ENCODE measurements at regions not wholly inside any gene's neighbourhood (a gene's known extent, or its start where the extent isn't known, plus 50 kb on each side); places are given as distances from the start of the nearest gene placed in this dataset.

- Histone ChIP-seq H3K9ac (ENCODE audit: low read depth, low read length, poor library complexity, severe bottlenecking) (no peak overlapping the region), H3K9me3 (ENCODE audit: insufficient read depth, low read depth, low read length) (no peaks in the 10 kb centered on the region), H3K27me3 (ENCODE audit: insufficient read depth, low read length, poor library complexity, severe bottlenecking) (no peaks in the 10 kb centered on the region), H4K20me1 (ENCODE audit: insufficient read depth, low read length, poor library complexity, severe bottlenecking) (no peaks in the 10 kb centered on the region), H3F3A (ENCODE audit: low read depth) (no peaks in the 10 kb centered on the region), H3K79me2 (ENCODE audit: insufficient read depth, low read length) (no peaks in the 10 kb centered on the region), H3K36me3 (ENCODE audit: insufficient read depth, low read length) (no peaks in the 10 kb centered on the region), H2AFZ (ENCODE audit: low read length) (no peak overlapping the region), H3K4me3 (ENCODE audit: low read length, poor library complexity, severe bottlenecking) (no peak overlapping the region), H3K4me2 (ENCODE audit: low read depth, low read length, poor library complexity, severe bottlenecking) (no peak overlapping the region), H3K4me1 (ENCODE audit: insufficient read depth, low read length, poor library complexity, severe bottlenecking) (no peaks in the 10 kb centered on the region), H3K9me2 (replicated peaks; ENCODE audit: low read depth, low read length) (no peaks in the 10 kb centered on the region)
- TF ChIP-seq EZH2phosphoT487 (IDR thresholded peaks at IDR 0.05; ENCODE audit: borderline replicate concordance) (no peak), CTCF (conservative IDR thresholded peaks at IDR 0.05; ENCODE audit: low read length) (no peak)
Measured at GRCh38 chr9:106620866-106621265, 242.1 kb upstream of the ZNF462 start.

- Histone ChIP-seq H3K4me3 (ENCODE audit: low read length, poor library complexity, severe bottlenecking) (no peak overlapping the region), H3K9ac (ENCODE audit: low read depth, low read length, poor library complexity, severe bottlenecking) (no peak overlapping the region), H3F3A (ENCODE audit: low read depth) (no peaks in the 10 kb centered on the region), H3K36me3 (ENCODE audit: insufficient read depth, low read length) (no peaks in the 10 kb centered on the region), H4K20me1 (ENCODE audit: insufficient read depth, low read length, poor library complexity, severe bottlenecking) (no peaks in the 10 kb centered on the region), H3K9me3 (ENCODE audit: insufficient read depth, low read depth, low read length) (no peaks in the 10 kb centered on the region), H3K27me3 (ENCODE audit: insufficient read depth, low read length, poor library complexity, severe bottlenecking) (no peaks in the 10 kb centered on the region), H3K4me2 (ENCODE audit: low read depth, low read length, poor library complexity, severe bottlenecking) (no peak overlapping the region), H3K79me2 (ENCODE audit: insufficient read depth, low read length) (no peaks in the 10 kb centered on the region), H2AFZ (ENCODE audit: low read length) (no peak overlapping the region), H3K4me1 (ENCODE audit: insufficient read depth, low read length, poor library complexity, severe bottlenecking) (peaks cover 4% of the 10 kb centered on the region), H3K9me2 (replicated peaks; ENCODE audit: low read depth, low read length) (no peaks in the 10 kb centered on the region)
- TF ChIP-seq EZH2phosphoT487 (IDR thresholded peaks at IDR 0.05; ENCODE audit: borderline replicate concordance) (no peak), CTCF (conservative IDR thresholded peaks at IDR 0.05; ENCODE audit: low read length) (no peak)
Measured at GRCh38 chr9:106621313-106622163, 241.4 kb upstream of the ZNF462 start.

GRCh38 chr9:106622164-106622487 lies 240.8 kb upstream of the ZNF462 start:
- Histone ChIP-seq H4K20me1 (ENCODE audit: insufficient read depth, low read length, poor library complexity, severe bottlenecking) (no peaks in the 10 kb centered on the region), H3K9me2 (replicated peaks; ENCODE audit: low read depth, low read length) (no peaks in the 10 kb centered on the region), H3K27me3 (ENCODE audit: insufficient read depth, low read length, poor library complexity, severe bottlenecking) (no peaks in the 10 kb centered on the region), H3K9me3 (ENCODE audit: insufficient read depth, low read depth, low read length) (no peaks in the 10 kb centered on the region), H3K79me2 (ENCODE audit: insufficient read depth, low read length) (no peaks in the 10 kb centered on the region), H3K4me3 (ENCODE audit: low read length, poor library complexity, severe bottlenecking) (no peak overlapping the region), H3K36me3 (ENCODE audit: insufficient read depth, low read length) (no peaks in the 10 kb centered on the region), H3K9ac (ENCODE audit: low read depth, low read length, poor library complexity, severe bottlenecking) (no peak overlapping the region), H3K4me1 (ENCODE audit: insufficient read depth, low read length, poor library complexity, severe bottlenecking) (peaks cover 5% of the 10 kb centered on the region), H3K4me2 (ENCODE audit: low read depth, low read length, poor library complexity, severe bottlenecking) (no peak overlapping the region), H3F3A (ENCODE audit: low read depth) (no peaks in the 10 kb centered on the region), H2AFZ (ENCODE audit: low read length) (no peak overlapping the region)
- TF ChIP-seq EZH2phosphoT487 (IDR thresholded peaks at IDR 0.05; ENCODE audit: borderline replicate concordance) (no peak), CTCF (conservative IDR thresholded peaks at IDR 0.05; ENCODE audit: low read length) (no peak)

Data from Loucy (cell line).